ENCODE measurements at regions not wholly inside any gene's neighbourhood (a gene's known extent, or its start where the extent isn't known, plus 50 kb on each side); places are given as distances from the start of the nearest gene placed in this dataset.

GRCh38 chr11:10618490-10618889 lies 50.0 kb upstream of the LYVE1 start:
- DNase-seq, result no peak
